ENCODE measurements at regions not wholly inside any gene's neighbourhood (a gene's known extent, or its start where the extent isn't known, plus 50 kb on each side); places are given as distances from the start of the nearest gene placed in this dataset.
A peak's percentile ranks its signal among the peaks of the same experiment; 100 is the strongest.

- Mint-ChIP-seq H3K27ac (peak overlapping the region in 2 of 3 experiments; percentile 19 to 57; a peak in 4 of 7 replicates), H3K4me1 (peaks cover 8 to 10% of the 10 kb centered on the region in 2 experiments), H3K9me3 (no peaks in the 10 kb centered on the region), H3K4me3 (no peak overlapping the region), H3K27me3 (ENCODE audit: low read depth) (no peaks in the 10 kb centered on the region), H3K36me3 (ENCODE audit: insufficient read depth in 1 of 3, low read depth in 3 of 3) (no peaks in the 10 kb centered on the region)
- Histone ChIP-seq H3K79me1 (ENCODE audit: insufficient read depth, low read depth, low read length, poor library complexity, severe bottlenecking) (no peaks in the 10 kb centered on the region), H3K9me3 (ENCODE audit: control insufficient read depth, low read depth, low read length) (no peaks in the 10 kb centered on the region), H2AK5ac (ENCODE audit: insufficient read length, low read length) (no peak overlapping the region), H4K91ac (ENCODE audit: insufficient read length, low read depth, low read length) (no peak overlapping the region), H3K14ac (ENCODE audit: insufficient read depth, low read length) (no peak overlapping the region), H4K5ac (ENCODE audit: insufficient read length, low read depth, low read length) (no peak overlapping the region), H3T11ph (ENCODE audit: low read length) (no peak overlapping the region), H3K23ac (ENCODE audit: insufficient read length, low read depth, low read length) (no peak overlapping the region), H2AFZ (ENCODE audit: low read length) (peak overlapping the region; percentile 22), H3K4me1 (ENCODE audit: insufficient read depth, low read length) (peaks cover 5% of the 10 kb centered on the region; the same call in 1 of the 2 replicates), H3K4ac (ENCODE audit: low read depth, low read length) (no peak overlapping the region), H2BK120ac (ENCODE audit: low read depth, low read length, poor library complexity, severe bottlenecking) (no peak overlapping the region), H3K79me2 (ENCODE audit: insufficient read depth, low read length) (no peaks in the 10 kb centered on the region), H3K27me3 (ENCODE audit: insufficient read depth, low read length) (no peaks in the 10 kb centered on the region), H4K20me1 (ENCODE audit: control insufficient read depth, insufficient read depth, insufficient read length) (no peaks in the 10 kb centered on the region), H2BK20ac (ENCODE audit: low read depth, low read length, poor library complexity, severe bottlenecking) (no peak overlapping the region), H3K4me2 (ENCODE audit: insufficient read depth, insufficient read length, low read length) (no peak overlapping the region), H3K9ac (ENCODE audit: extremely low read depth, insufficient read length, low read length) (no peak overlapping the region), H2BK12ac (ENCODE audit: insufficient read length, low read depth, low read length) (no peak overlapping the region), H3K23me2 (ENCODE audit: insufficient read length, low read depth, low read length, poor library complexity, severe bottlenecking) (no peaks in the 10 kb centered on the region), H4K8ac (replicated peaks; ENCODE audit: insufficient read length, low read depth, low read length) (no peak overlapping the region), H2BK5ac (ENCODE audit: insufficient read length, low read length) (no peak overlapping the region), H3K56ac (ENCODE audit: insufficient read length, low read depth, low read length) (no peak overlapping the region), H3K27ac (ENCODE audit: insufficient read length, low read depth, low read length) (no peak overlapping the region), H2BK15ac (ENCODE audit: low read depth, low read length) (no peak overlapping the region), H3K18ac (ENCODE audit: insufficient read length, low read depth, low read length) (no peak overlapping the region)
- peak; percentile 68 for DNase-seq
- WGBS (ENCODE audit: extremely low coverage, insufficient read length, low lambda C conversion rate), result no CpG with 5 or more reads among the region's 8 CpGs
- no peak for TF ChIP-seq CTCF (conservative IDR thresholded peaks at IDR 0.05)
Measured at GRCh38 chr5:85069659-85070640, 685.3 kb upstream of the EDIL3 start.

Data from H9 (cell line).